DOHH2 (cell line): ENCODE measurements at regions not wholly inside any gene's neighbourhood (a gene's known extent, or its start where the extent isn't known, plus 50 kb on each side); places are given as distances from the start of the nearest gene placed in this dataset.

Source experiments
- H3F3A ChIP-seq: fragments of 200-600 bp; sonication (generic), shearing (Covaris generic); 2 replicates; pipeline ENCODE4 v1.6.0; 2016; ENCODE audit warnings: antibody characterized with exemption, mild to moderate bottlenecking; ENCODE audit not compliant: control insufficient read depth, insufficient read depth
- H3K27ac ChIP-seq: fragments of 200-600 bp; sonication (generic); 2 replicates; pipeline ENCODE4 v1.5.1; 2014; ENCODE audit warnings: low read depth, mild to moderate bottlenecking, low read length, moderate library complexity
- H3K27me3 ChIP-seq: fragments of 200-600 bp; sonication (generic); 2 replicates; pipeline ENCODE4 v1.6.1; 2014; ENCODE audit warnings: mild to moderate bottlenecking, low read length, mixed read lengths; ENCODE audit not compliant: control insufficient read depth
- H3K36me3 ChIP-seq: fragments of 200-600 bp; sonication (generic); 2 replicates; pipeline ENCODE4 v1.6.1; 2014; ENCODE audit warnings: mild to moderate bottlenecking, low read length, moderate library complexity, mixed read lengths; ENCODE audit not compliant: control insufficient read depth
- H3K4me1 ChIP-seq: fragments of 200-600 bp; sonication (generic); 2 replicates; pipeline ENCODE4 v1.6.1; 2014; ENCODE audit warnings: mild to moderate bottlenecking, low read length, mixed read lengths; ENCODE audit not compliant: control insufficient read depth
- H3K4me2 ChIP-seq: fragments of 200-600 bp; sonication (generic); 2 replicates; pipeline ENCODE4 v1.6.0; 2014; ENCODE audit warnings: mild to moderate bottlenecking, low read length, moderate library complexity
- H3K4me3 ChIP-seq: fragments of 200-600 bp; sonication (generic); 2 replicates; pipeline ENCODE4 v1.5.1; 2014; ENCODE audit warnings: mild to moderate bottlenecking, low read length, mixed read lengths
- H3K79me2 ChIP-seq: fragments of 200-600 bp; sonication (generic); 2 replicates; pipeline ENCODE4 v1.6.1; 2014; ENCODE audit warnings: mild to moderate bottlenecking, low read length, mixed read lengths; ENCODE audit not compliant: control insufficient read depth
- H3K9me2 ChIP-seq: fragments of 200-600 bp; sonication (generic); replicated peaks from 2 replicates; pipeline ENCODE4 v1.6.1; 2014; ENCODE audit warnings: mild to moderate bottlenecking, low read length, mixed read lengths; ENCODE audit not compliant: control insufficient read depth
- H3K9me3 ChIP-seq: fragments of 200-600 bp; sonication (generic); 2 replicates; pipeline ENCODE4 v1.6.1; 2014; ENCODE audit warnings: antibody characterized with exemption, low read length, mixed read lengths; ENCODE audit not compliant: control insufficient read depth, insufficient read depth
- H4K20me1 ChIP-seq: fragments of 200-600 bp; sonication (generic); 2 replicates; pipeline ENCODE4 v1.6.0; 2014; ENCODE audit warnings: low read depth, mild to moderate bottlenecking, antibody characterized with exemption, low read length, moderate library complexity; ENCODE audit not compliant: control insufficient read depth, insufficient read depth
- CTCF ChIP-seq: fragments of 200-600 bp; sonication (generic); IDR thresholded peaks from one replicate; pipeline ENCODE4 v1.5.1; 2014; ENCODE audit warnings: antibody characterized with exemption, mild to moderate bottlenecking, low read depth, low read length; ENCODE audit not compliant: poor library complexity, severe bottlenecking
- EZH2phosphoT487 ChIP-seq: fragments of 200-600 bp; sonication (generic); IDR thresholded peaks from 2 replicates; pipeline ENCODE4 v1.6.1; 2017; ENCODE audit warnings: borderline replicate concordance, mild to moderate bottlenecking, antibody characterized with exemption, low read length, moderate library complexity, mixed read lengths

- no peaks in the 10 kb centered on the region for H3K9me3 ChIP-seq
These were observed 79.5 kb upstream of the PIP5K1B start for GRCh38 chr9:68625559-68625958.

GRCh38 chr9:68626526-68626925, 78.5 kb upstream of the PIP5K1B start:
- H3K27me3 ChIP-seq: peaks cover 7% of the 10 kb centered on the region
- TF ChIP-seq EZH2phosphoT487 (no peak), CTCF (no peak)
- no peak overlapping the region for H3K27ac ChIP-seq
- H3F3A ChIP-seq: no peaks in the 10 kb centered on the region
- no peaks in the 10 kb centered on the region for H3K9me2 ChIP-seq
- H3K4me1 ChIP-seq: no peaks in the 10 kb centered on the region
- no peaks in the 10 kb centered on the region for H4K20me1 ChIP-seq
- H3K9me3 ChIP-seq: no peaks in the 10 kb centered on the region
- H3K4me3 ChIP-seq: no peak overlapping the region
- no peaks in the 10 kb centered on the region for H3K36me3 ChIP-seq
- H3K4me2 ChIP-seq: no peak overlapping the region
- H3K79me2 ChIP-seq: no peaks in the 10 kb centered on the region

More at GRCh38 chr9:68625559-68625958, 79.5 kb upstream of the PIP5K1B start:
- Histone ChIP-seq H4K20me1 (no peaks in the 10 kb centered on the region), H3K4me1 (no peaks in the 10 kb centered on the region), H3K27ac (no peak overlapping the region), H3K4me2 (no peak overlapping the region), H3F3A (no peaks in the 10 kb centered on the region), H3K79me2 (no peaks in the 10 kb centered on the region), H3K4me3 (no peak overlapping the region), H3K27me3 (peaks cover 7% of the 10 kb centered on the region), H3K36me3 (no peaks in the 10 kb centered on the region), H3K9me2 (no peaks in the 10 kb centered on the region)
- TF ChIP-seq CTCF: no peak
- no peak for TF ChIP-seq EZH2phosphoT487

GRCh38 chr9:68627104-68627503, 77.9 kb upstream of the PIP5K1B start:
- Histone ChIP-seq H4K20me1 (no peaks in the 10 kb centered on the region), H3K79me2 (no peaks in the 10 kb centered on the region), H3K9me2 (no peaks in the 10 kb centered on the region), H3K4me2 (no peak overlapping the region), H3K4me3 (no peak overlapping the region), H3K4me1 (no peaks in the 10 kb centered on the region), H3K27me3 (peaks cover 7% of the 10 kb centered on the region), H3K27ac (no peak overlapping the region), H3K9me3 (no peaks in the 10 kb centered on the region), H3F3A (no peaks in the 10 kb centered on the region), H3K36me3 (no peaks in the 10 kb centered on the region)
- TF ChIP-seq EZH2phosphoT487 (no peak), CTCF (no peak)

- H4K20me1 ChIP-seq: no peaks in the 10 kb centered on the region
- no peaks in the 10 kb centered on the region for H3K79me2 ChIP-seq
- no peak overlapping the region for H3K27ac ChIP-seq
- peaks cover 7% of the 10 kb centered on the region for H3K27me3 ChIP-seq
- H3K9me2 ChIP-seq: no peaks in the 10 kb centered on the region
- TF ChIP-seq CTCF (no peak), EZH2phosphoT487 (no peak)
- no peaks in the 10 kb centered on the region for H3K4me1 ChIP-seq
- no peaks in the 10 kb centered on the region for H3F3A ChIP-seq
- no peaks in the 10 kb centered on the region for H3K9me3 ChIP-seq
- H3K4me3 ChIP-seq: no peak overlapping the region
- H3K36me3 ChIP-seq: no peaks in the 10 kb centered on the region
- no peak overlapping the region for H3K4me2 ChIP-seq
These were observed 77.4 kb upstream of the PIP5K1B start for GRCh38 chr9:68627594-68627993.
